HG02588 (cell line): ENCODE measurements at regions not wholly inside any gene's neighbourhood (a gene's known extent, or its start where the extent isn't known, plus 50 kb on each side); places are given as distances from the start of the nearest gene placed in this dataset.
A peak's percentile ranks its signal among the peaks of the same experiment; 100 is the strongest.

Experiments used
- ATAC-seq: cut with Tn5 transposase; IDR thresholded peaks from one replicate; pipeline ENCODE4 v1.9.1; 2021; ENCODE audit warnings: mild to moderate bottlenecking, moderate library complexity; ENCODE audit not compliant: unreplicated experiment

GRCh38 chr20:57907131-57908000 is 197.6 kb upstream of the PMEPA1 start:
- ATAC-seq, result no peak

- ATAC-seq, result no peak
These were observed 195.6 kb upstream of the PMEPA1 start for GRCh38 chr20:57905448-57905847.

GRCh38 chr20:57904314-57905105 is 194.7 kb upstream of the PMEPA1 start:
- no peak for ATAC-seq

DNA sequence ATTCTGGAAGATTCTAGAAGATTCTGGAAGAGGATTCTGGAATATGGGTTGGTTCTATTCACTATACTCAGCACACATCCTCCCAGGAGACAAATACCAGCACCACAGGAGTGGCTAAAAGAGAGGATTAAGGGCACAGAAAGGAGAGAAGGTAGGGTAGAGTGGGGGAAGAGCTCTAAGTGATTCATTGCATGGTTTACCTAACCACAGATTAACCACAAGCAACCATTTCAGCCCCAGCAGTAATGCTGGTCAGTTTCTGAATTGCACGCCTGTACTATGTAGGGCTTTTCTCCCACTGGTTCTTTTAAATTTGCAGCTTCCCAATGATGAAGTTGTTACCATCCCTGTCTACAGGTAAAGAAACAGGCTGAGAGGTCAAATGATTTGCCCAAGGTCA is 192.7 kb upstream of the PMEPA1 start:
- ATAC-seq, result peak; percentile 67

DNA sequence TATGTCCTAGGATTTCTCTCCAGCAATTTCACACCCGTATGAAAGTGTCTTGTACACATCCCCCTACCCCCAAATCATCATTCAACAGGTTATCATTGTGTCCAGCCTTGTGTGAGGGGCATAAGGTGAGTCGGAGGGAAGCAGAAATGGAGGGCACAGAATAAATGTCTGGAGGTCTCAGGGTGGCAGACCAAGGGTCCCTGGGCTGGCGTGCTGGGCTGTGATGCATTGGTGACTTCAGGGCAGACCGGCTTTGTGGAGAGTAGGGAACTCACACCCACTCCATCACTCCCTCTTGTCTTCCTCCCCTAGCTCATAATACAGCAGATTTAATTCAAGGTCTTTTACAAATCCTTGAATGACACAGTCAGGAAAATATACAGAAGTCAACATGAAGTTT is 191.7 kb upstream of the PMEPA1 start:
- ATAC-seq, result no peak

DNA sequence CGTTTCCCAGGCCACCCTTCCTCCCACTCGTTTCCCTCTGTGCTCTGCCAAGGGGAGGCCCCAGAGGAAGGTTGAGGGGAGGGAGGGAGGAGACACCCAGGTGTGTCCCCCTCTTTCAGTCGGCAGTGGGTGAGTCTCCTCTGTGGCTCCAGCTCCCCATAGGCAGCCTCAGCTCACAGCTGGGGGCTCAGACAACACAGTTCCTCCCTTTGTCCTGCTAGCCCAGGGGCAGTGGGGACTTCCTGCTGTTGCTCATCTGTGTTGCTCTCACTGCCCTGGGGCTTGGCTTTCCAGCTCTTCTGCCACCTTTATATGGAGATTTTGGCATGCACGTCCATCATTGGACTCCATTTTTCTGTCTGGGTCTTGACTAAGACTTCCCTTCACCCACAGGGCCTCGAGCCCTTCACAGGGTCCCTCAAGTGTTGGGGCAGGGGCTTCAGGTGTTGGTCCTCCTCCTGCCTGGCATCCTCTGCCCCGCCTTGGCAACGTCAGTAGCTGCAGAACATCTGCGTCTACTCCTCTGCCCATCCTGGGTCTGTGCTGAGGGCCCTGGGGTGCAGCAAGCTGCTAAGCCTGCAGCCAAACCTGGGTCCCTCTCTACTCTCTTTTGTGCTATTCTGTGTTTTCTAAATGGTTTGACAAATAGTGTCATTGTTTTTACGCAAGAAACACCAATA is 190.6 kb upstream of the PMEPA1 start:
- ATAC-seq, result no peak

DNA sequence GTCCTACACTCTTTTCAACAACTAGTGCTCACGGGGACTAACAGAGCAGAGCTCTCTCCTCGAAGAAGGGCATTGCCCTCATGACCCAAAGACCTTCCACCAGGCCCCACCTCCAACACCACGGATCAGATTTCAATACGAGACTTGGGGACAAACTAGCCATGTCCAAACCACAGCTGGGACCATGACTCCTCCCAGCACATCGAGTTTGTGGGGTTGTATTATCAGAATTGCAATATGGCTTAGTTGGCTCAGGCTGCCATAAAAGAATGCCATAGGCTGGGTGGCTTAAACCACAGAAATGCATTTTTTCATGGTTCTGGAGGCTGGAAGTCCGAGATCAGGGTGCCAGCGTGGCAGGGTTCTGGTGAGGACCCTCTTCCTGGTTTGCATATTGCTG is 189.7 kb upstream of the PMEPA1 start:
- ATAC-seq, result no peak

GRCh38 chr20:57898332-57898731 is 188.5 kb upstream of the PMEPA1 start:
- ATAC-seq, result no peak

GRCh38 chr20:57897891-57898290 is 188.1 kb upstream of the PMEPA1 start:
- no peak for ATAC-seq

GRCh38 chr20:57897156-57897874 is 187.5 kb upstream of the PMEPA1 start:
- no peak for ATAC-seq

DNA sequence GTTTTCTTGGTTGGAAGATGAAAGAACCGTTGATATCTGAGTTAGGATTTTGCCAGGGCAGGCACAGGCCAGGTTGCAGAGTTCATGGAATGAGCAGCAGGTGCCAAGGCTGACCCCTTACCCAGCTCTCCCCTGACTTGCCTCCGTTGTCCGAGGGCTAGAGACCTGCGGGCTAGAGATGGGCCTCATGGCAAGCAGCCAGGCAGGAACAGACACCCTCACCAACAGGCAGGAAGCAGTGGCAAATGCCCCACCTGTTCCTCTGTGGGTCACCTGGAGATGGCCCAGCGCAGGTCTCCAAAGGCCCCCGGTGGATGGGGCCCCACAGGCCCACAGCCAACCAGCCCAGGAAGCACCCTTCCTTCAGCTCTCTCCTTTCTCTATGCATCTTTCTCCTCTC is 186.7 kb upstream of the PMEPA1 start:
- ATAC-seq, result no peak

DNA sequence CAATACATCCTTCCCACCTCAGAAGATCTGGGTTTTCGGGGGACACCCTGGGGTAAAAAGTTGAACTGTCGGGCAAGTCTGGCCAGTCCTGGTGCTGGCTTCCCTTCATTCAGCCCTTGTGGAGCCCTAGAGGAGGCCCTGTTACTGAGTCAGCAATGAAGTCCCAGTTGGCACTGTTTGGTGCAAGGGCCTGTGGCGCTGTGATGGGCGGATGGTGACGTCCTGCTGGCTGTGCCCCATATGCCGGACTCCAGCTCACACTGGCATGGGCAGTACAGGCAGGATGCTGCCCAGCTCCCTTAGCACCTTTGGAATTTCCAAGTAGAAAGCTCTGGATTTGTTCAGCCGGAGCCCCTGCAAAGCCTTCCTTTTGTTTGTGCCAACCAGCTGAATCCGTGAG is 186.2 kb upstream of the PMEPA1 start:
- ATAC-seq, result no peak

GRCh38 chr20:57895161-57895855 is 185.5 kb upstream of the PMEPA1 start:
- ATAC-seq, result no peak

GRCh38 chr20:57894522-57894921 is 184.7 kb upstream of the PMEPA1 start:
- no peak for ATAC-seq

GRCh38 chr20:57894096-57894495 is 184.3 kb upstream of the PMEPA1 start:
- no peak for ATAC-seq

DNA sequence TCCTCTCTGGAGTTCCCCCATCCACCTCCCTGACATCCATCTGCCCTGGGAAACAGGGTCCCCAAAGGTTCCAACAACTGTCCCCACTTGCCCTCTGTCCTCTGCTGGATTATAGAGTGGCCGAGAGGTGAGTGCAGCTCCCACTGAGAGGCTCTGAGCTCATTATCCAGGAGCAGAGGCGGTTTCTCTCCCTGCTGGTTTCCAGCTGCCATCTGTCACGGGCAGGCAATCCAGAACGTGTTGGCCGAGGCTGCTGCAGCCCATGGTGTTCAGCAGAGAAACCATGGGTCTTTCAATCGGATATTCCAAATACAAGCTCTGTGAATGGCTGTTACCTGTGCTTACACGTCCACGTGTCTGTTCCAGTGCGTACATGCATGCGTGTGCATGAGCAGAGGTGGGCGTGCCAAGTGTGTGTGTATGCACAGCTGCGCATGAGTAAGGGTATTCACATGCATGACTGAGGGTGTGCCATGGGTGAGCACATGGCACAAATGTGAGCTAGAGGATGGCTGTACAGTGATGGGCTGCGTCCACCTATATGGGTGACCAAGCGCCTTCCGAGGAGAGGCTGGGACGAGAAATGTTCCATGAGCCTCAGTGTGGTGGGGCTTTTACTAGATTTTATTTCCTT is 183.7 kb upstream of the PMEPA1 start:
- no peak for ATAC-seq

DNA sequence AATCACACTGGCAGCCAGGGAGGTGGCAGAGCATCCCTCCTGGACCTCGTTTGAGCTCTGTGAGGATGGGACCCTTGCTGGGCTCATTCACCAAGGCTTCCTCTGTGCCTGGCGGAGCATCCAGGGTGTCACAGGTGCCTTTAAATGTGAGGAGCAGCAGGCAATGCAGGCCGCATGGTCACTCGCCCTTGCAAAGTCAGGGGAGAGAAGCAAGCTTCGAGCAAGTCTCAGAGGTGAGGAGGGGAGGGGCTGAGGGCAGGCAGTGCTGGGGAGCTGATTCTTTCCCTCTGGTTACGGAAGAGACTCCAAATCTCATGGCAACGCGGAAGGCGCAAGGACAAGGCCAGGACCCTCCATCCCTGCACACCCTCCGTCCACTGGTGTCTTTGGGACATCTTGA is 182.7 kb upstream of the PMEPA1 start:
- no peak for ATAC-seq

DNA sequence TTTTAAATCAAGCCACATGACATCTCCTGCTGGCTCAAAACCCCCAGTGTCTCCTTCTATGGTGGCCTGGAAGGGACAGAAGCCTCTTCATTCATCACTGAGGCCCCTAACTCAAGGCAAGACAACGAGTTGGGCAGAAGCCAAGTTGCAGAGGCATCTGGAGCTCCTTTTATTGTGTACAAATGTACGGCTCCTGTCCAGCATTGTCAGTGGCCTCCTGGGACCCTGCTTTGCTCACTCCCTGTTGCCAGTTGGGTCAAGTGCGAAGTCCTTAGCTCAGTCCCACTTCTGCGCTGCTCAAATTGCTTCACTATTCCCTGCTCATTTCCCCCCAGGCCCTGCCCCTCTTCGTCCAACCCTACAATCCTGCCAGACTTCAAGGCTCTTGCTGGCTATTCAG is 181.2 kb upstream of the PMEPA1 start:
- ATAC-seq, result no peak

DNA sequence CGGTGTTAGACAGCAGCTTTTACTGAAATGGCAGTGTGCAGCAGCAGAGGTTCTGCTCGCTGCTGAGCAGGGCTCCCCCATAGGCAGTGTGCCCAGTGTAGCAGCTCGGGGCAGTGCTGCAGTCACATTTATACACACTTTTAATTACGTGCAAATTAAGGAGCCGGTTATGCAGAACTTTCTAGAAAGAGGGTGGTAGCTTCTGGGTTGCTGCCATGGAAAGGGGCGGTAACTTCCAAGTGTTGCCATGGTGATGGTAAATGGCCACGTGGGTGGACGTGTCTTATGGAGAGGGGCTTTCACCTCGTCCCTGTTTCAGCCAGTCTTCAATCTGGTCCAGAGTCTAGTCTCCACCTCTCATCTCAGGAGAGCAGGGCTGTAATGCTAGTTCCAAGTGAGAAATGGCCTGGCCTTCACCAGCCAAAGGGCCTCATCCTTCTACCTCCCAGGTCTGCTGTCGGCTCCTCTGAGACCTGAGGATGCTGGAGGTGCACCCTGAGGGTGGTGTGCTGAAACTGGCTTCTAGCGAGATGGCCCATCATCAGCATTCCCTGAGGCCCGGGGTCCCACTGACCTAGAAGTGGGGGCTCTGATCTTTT is 180.5 kb upstream of the PMEPA1 start:
- ATAC-seq, result no peak

DNA sequence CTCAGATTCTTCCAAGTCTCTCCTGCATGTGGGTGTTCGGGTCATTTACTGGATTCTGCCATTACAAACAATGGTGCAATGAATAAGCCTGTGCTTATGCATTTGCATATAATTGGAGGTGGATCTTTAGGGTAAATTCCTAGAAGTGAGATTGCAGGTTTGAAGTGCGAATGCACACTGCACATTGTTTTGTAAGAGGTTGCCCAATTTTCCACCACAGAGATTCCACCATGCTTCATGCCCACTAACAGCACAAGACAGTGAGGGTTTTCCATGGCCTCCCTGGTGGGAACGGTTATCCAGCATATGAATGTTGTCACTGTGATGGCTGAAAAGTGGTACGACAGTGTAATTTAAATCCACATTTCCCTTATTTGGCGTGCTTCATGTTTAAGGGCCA is 178.8 kb upstream of the PMEPA1 start:
- ATAC-seq, result no peak
